ENCODE measurements at regions not wholly inside any gene's neighbourhood (a gene's known extent, or its start where the extent isn't known, plus 50 kb on each side); places are given as distances from the start of the nearest gene placed in this dataset.

- H3K27ac ChIP-seq (ENCODE audit: low read depth, low read length) = no peak overlapping the region
- 80 to 83% (median 82%) methylated on average over 3 of the region's 3 CpGs for WGBS, 3 donors
Observed at GRCh38 chr5:54833590-54833989, 151.8 kb downstream of the ESM1 start.

GRCh38 chr5:54832858-54833257 is 152.5 kb downstream of the ESM1 start:
- 50 to 76% (median 72%) methylated on average over 5 of the region's 5 CpGs for WGBS, 3 donors
- H3K27ac ChIP-seq (ENCODE audit: low read depth, low read length) = no peak overlapping the region

GRCh38 chr5:54832045-54832444 is 153.3 kb downstream of the ESM1 start:
- H3K27ac ChIP-seq (ENCODE audit: low read depth, low read length) = no peak overlapping the region
- WGBS, 3 donors = 81 to 94% (median 91%) methylated on average over 2 of the region's 2 CpGs

- 80 to 90% (median 85%) methylated on average over 4 of the region's 4 CpGs for WGBS, 3 donors
- H3K27ac ChIP-seq (ENCODE audit: low read depth, low read length) = no peak overlapping the region
Observed at GRCh38 chr5:54831233-54831632, 154.2 kb downstream of the ESM1 start.

DNA sequence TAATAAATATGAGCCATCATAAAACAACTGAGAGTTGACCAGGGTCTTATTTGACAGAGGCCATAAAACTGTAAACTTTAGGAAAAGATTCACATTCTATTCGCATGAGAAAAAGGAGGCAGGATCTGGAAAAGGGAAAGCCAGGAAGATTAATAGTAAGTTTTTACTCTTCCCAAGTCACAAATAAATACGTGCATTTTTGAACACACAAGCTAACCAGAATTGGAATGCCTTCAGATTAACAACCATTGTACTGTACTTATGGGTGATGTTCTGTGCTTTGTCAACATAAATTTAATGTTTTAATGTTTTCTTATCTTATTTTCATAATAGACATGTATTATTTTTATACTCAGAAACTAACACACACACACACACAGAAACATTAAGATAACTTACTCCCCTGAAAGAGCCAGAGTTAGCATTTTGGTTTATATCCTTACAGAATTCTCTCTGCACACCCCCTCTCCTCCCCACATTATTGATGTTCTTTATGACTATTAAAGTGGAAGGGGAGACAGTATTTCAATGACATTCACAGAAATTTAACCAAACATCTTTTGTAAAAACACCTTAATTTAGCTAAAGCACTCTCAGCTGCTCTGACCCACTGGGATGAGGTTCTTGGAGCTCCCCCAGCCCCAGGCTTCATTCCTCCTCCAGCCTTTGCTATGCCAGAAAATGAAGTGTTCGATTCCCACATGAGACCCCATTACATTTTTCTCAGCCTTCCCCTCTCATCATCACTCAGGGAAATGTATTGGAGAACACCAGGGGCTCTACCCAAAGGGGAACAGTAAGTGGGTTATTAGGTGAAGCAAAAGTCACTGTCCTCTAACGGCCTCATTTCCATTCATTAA is 155.5 kb downstream of the ESM1 start:
- H3K27ac ChIP-seq (ENCODE audit: low read depth, low read length) = no peak overlapping the region

DNA sequence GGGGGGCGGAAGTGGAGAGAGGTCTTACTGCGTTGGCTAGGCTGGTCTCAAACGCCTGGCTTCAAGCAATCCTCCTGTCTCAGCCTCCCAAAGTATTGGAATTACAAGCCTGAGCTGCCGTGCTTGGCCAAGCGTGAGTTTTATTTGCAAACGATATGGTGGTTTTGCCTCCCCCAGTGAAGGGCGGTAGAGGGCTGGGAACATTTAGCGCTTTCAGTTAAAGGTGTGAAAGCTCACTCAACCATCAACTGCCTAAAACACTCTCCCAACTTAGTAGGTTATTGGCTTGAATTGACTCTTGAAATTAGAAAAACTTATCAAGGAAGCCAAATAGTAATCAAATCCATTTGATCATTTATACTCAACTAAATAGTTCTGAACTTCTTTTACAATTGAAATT is 156.3 kb downstream of the ESM1 start:
- 86 to 94% (median 90%) methylated on average over 8 of the region's 8 CpGs for WGBS, 3 donors
- H3K27ac ChIP-seq (ENCODE audit: low read depth, low read length) = no peak overlapping the region

More for the DNA sequence above, 155.5 kb downstream of the ESM1 start:
- WGBS, 3 donors = 65 to 70% (median 68%) methylated on average over 4 of the region's 4 CpGs

DNA sequence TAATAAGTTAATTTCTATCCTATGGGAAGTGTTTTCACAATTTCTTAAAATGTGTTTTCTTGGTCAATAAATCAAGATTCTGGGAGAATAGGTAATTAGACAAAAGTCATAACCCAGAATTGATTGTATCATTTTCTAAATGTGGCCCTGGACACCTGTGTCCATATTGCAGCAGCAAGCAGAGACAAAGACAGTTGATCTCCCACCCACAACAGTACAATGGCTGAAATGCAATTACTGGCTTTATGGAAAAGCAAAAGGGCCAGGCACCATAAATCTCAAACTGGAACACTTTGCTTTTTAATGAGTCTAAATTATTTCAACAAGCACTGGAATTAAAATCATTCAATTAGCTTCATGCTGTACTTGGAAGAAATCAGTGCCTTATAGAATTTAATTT is 157.2 kb downstream of the ESM1 start:
- H3K27ac ChIP-seq (ENCODE audit: low read depth, low read length) = no peak overlapping the region

- H3K27ac ChIP-seq (ENCODE audit: low read depth, low read length) = no peak overlapping the region
Observed at GRCh38 chr5:54825005-54825404, 160.4 kb downstream of the ESM1 start.

GRCh38 chr5:54823006-54823405 is 162.4 kb downstream of the ESM1 start:
- H3K27ac ChIP-seq (ENCODE audit: low read depth, low read length) = no peak overlapping the region

DNA sequence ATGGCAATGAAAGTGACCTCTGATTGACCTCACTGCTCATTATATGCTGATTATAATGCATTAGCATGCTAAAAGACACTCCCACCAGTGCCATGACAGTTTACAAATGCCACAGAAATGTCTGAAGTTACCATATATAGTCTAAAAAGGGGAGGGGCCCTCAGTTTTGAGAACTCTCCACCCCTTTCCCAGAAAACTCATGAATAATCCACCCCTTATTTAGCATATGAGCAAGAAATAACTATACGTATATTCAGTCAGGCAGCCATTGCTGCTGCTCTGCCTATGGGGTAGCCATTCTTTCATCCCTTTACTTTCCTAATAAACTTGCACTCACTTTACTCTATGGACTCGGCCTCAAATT is 163.1 kb downstream of the ESM1 start:
- H3K27ac ChIP-seq (ENCODE audit: low read depth, low read length) = no peak overlapping the region
- 93 to 97% (median 96%) methylated on average over 2 of the region's 2 CpGs for WGBS, 3 donors

DNA sequence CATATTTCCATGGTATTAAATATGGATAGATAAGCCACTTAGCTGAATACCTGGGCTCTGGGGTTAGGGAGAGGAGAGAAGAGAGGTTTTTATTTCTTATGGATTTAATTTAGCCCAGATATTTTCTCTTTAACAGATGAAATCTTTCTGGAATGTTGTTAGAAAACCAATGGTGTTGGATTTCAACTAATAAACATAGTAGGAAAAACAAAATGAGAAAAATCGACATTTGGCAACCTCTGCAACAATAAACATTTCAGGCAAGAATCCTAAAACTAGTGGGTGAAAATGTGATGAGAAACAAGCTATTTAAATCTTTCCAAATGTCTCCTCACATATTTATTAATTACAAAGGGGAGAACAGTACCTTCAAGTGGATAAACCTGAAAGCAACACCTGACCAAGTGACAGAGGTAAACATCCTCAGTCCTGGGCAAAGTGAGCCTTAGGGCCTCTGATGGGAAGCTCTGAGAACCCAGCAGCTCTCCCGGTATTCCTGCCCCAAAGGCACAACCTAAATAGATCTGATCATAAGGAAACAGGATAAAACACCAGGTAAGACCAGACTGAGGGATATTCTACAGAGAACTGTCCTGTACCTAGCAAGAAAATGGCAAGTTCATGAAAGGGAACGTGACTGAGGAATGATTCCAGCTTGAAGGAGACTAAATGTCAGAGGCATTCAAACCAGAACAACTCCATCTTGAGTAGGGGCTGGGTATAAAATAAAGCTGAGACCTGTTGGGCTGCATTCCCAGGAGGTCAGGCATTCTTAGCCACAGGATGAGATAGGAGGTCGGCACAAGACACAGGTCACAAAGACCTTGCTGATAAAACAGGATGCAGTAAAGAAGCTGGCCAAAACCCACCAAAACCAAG is 163.7 kb downstream of the ESM1 start:
- H3K27ac ChIP-seq (ENCODE audit: low read depth, low read length) = no peak overlapping the region

DNA sequence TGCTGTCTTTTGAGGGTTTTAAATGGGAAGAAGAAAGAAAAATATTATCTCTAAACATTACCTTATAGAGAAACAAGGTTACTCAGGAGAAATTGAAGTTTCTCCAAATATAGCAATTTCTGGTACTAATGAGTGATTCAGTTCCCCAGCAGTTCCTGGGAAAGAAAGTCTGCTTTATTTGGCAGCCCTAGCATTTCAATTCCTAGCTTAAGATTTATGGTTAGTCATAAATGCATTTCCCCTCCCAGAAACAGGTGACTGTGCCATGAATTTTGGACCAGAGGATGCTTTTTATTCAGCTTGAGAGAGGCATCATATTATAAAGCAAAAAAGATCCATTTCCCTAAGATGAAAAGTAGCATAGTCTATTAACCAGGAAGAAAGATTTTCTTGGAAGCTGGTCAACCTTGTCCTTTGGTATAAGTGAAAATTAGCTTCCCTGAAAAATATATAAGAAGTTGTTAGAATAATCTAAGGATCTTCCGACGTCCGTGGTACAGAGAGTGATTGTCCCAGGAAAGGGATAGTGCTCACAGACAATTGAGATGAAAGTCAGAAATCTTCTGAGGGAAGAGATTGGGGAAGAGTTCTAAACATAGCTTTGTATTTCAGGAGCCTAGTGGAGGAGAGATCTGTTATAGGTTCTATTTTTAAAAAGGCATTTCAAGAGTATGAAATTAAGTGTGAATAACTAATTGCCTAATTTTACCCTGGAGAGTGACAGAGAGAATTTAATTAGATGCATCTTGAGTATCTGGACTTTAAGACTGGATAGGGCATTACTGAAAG is 164.9 kb downstream of the ESM1 start:
- WGBS, 3 donors = 80 to 88% (median 83%) methylated on average over 3 of the region's 3 CpGs
- H3K27ac ChIP-seq (ENCODE audit: low read depth, low read length) = no peak overlapping the region

More for the DNA sequence above, 163.7 kb downstream of the ESM1 start:
- WGBS, 3 donors = 60 to 84% (median 79%) methylated on average over 4 of the region's 4 CpGs

GRCh38 chr5:54807421-54807820 is 178.0 kb downstream of the ESM1 start:
- no peak overlapping the region for H3K27ac ChIP-seq (ENCODE audit: low read depth, low read length)
- 27 to 35% (median 33%) methylated on average over 1 of the region's 1 CpG for WGBS, 3 donors

DNA sequence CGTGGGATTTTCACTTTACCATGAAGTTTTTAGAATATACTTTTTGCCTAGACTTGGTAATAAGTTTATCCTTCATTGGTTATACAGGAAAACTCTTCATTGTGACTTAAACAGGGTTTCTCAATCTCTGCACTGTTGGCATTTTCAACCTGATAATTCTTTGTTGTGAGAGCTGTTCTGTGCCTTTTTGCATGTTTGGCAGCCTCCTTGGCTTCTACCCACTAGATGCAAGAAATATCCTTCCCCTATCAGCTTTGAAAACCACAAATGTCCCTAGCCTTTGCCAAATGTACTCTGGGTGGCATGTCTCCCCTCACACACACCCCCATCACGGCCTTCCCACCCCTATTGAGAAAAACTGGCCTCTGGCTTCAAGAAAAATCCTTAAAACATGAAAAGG is 180.9 kb downstream of the ESM1 start:
- H3K27ac ChIP-seq (ENCODE audit: low read depth, low read length) = no peak overlapping the region
- 78 to 84% (median 79%) methylated on average over 2 of the region's 2 CpGs for WGBS, 3 donors

- no peak overlapping the region for H3K27ac ChIP-seq (ENCODE audit: low read depth, low read length)
- WGBS, 3 donors = 65 to 79% (median 71%) methylated on average over 3 of the region's 3 CpGs
Observed at GRCh38 chr5:54804086-54804485, 181.3 kb downstream of the ESM1 start.

DNA sequence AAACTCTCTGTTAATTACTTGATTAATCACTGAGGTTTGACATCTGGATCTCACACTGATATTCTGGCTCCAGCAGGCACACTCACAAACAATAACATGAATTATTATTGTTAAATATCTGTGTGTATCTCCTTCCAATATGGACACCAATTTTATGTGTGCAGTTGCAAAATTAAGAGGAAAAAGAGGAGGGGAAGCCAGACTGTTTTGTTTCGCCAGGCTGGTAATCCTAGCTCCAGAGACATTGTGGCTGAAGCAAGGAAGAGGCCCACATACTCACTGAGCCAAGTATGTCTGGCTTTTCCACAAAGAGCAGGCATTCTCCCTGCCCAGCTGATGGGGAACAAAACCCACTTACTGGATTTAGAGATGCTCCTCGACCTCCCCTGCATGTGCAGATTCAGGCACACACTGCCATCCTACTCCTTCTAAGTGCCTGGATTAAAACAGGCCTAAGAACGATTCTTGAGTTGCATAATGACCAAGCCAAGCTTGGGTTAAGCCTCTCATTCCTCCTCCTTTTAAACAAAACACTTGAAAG is 181.9 kb downstream of the ESM1 start:
- WGBS, 3 donors = 51 to 73% (median 62%) methylated on average over 3 of the region's 3 CpGs
- H3K27ac ChIP-seq (ENCODE audit: low read depth, low read length) = no peak overlapping the region

GRCh38 chr5:54799645-54800044 is 185.7 kb downstream of the ESM1 start:
- no peak overlapping the region for H3K27ac ChIP-seq (ENCODE audit: low read depth, low read length)
- WGBS, 3 donors = 74 to 85% (median 75%) methylated on average over 1 of the region's 1 CpG

- no peak overlapping the region for H3K27ac ChIP-seq (ENCODE audit: low read depth, low read length)
Observed at GRCh38 chr5:54795777-54796176, 189.6 kb downstream of the ESM1 start.

DNA sequence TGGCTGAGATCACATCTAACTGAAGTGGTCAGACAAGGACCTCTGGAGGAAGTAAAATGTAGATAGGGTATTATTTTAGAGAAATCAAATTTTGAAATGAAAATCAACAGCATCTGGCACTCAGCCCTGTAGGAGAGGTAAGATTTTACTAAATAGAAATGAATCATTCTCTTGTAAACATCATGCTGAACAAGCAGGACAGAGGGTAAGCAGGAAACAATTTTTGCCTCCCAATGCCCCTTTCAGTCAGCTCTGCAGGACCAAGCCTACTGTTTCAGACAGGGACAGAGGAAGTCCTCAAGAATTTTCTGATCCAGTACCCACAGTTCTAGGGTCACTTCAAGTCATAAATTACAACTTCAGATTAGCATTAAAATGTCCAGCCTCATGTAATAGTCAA is 190.1 kb downstream of the ESM1 start:
- H3K27ac ChIP-seq (ENCODE audit: low read depth, low read length) = no peak overlapping the region
